HCT116 (cell line): ENCODE measurements at regions not wholly inside any gene's neighbourhood (a gene's known extent, or its start where the extent isn't known, plus 50 kb on each side); places are given as distances from the start of the nearest gene placed in this dataset.

Source experiments
- ATAC-seq: fragments of 200-7000 bp; cut with Tn5 transposase; 2 replicates; pipeline ENCODE4 v1.9.1; 2020; ENCODE audit warnings: mild to moderate bottlenecking, moderate library complexity
- BruUV-seq: library from RNA; stranded (reverse); fragments of 400-500 nt; replicated peaks from 2 replicates; lab custom pipeline; 2021; lab: Mats Ljungman, UMichigan
- CTCF ChIA-PET: fragments of 300-600 bp; sonication (Branson Sonifier 250); formaldehyde crosslinking; loops from one replicate; lab custom pipeline; 2021; ENCODE audit warnings: antibody characterized with exemption; lab: Charles Lee
- POLR2A ChIA-PET: fragments of 300-600, 350-600 bp; sonication (Branson Sonifier 250); formaldehyde crosslinking; loops from one replicate; lab custom pipeline; 2021; ENCODE audit warnings: antibody characterized with exemption; lab: Charles Lee
- RAD21 ChIA-PET, 2 experiments: fragments of 300-600 bp; sonication (Branson Sonifier 250); formaldehyde crosslinking; loops; one replicate each; lab custom pipeline; 2023; ENCODE audit warnings: low total read pairs in 2 of 2; ENCODE audit not compliant: uncharacterized antibody in 2 of 2, unreplicated experiment in 2 of 2, low non-redundant PET in 1 of 2; lab: Charles Lee
- DNase-seq: peaks from one replicate; pipeline ENCODE4 v3.0.0-alpha.2; 2010; ENCODE audit warnings: low read depth, low spot score
- H2AFZ ChIP-seq: fragments of 200-600 bp; shearing (Covaris generic), sonication (generic); 2 replicates; pipeline ENCODE4 v1.6.1; 2017; ENCODE audit warnings: low read depth, mixed run types, mixed read lengths, antibody characterized with exemption, low read length; ENCODE audit not compliant: poor library complexity, severe bottlenecking
- H3K27ac ChIP-seq: 2 replicates; pipeline ENCODE4 v1.5.1; 2012; ENCODE audit warnings: low read depth, low read length
- H3K27me3 ChIP-seq: fragments of 200-600 bp; sonication (generic); 2 replicates; pipeline ENCODE4 v1.6.1; 2016; ENCODE audit warnings: mixed run types, low read length, mixed read lengths; ENCODE audit not compliant: insufficient read depth
- H3K36me3 ChIP-seq, 2 experiments: fragments of 200-500 bp in 1 of 2; fragments of 200-600 bp in 1 of 2; sonication (Bioruptor generic) in 1 of 2; sonication (generic) in 1 of 2; 2 replicates each; pipeline versions ENCODE4 v1.5.1 to v1.6.1; 2014 to 2016; ENCODE audit warnings: low read length in 2 of 2, inconsistent platforms in 1 of 2, mixed read lengths in 1 of 2, mixed run types in 1 of 2; ENCODE audit not compliant: insufficient read depth in 2 of 2, control insufficient read depth in 1 of 2
- H3K4me1 ChIP-seq, 2 experiments: fragments of 200-600 bp in 1 of 2; sonication (generic) in 1 of 2; 2 replicates each; pipeline versions ENCODE4 v1.5.1 to v1.6.1; 2012 to 2017; ENCODE audit warnings: low read length in 2 of 2, inconsistent platforms in 1 of 2, mild to moderate bottlenecking in 1 of 2, mixed read lengths in 1 of 2, mixed run types in 1 of 2, moderate library complexity in 1 of 2; ENCODE audit not compliant: insufficient read depth in 2 of 2, control insufficient read depth in 1 of 2
- H3K4me2 ChIP-seq: fragments of 200-600 bp; sonication (generic); 2 replicates; pipeline ENCODE4 v1.6.1; 2017; ENCODE audit warnings: mixed run types, low read length, mixed read lengths
- H3K4me3 ChIP-seq, 2 experiments: fragments of 200-600 bp in 1 of 2; sonication (generic) in 1 of 2; replicated peaks in 1 of 2; 2 replicates each; pipeline ENCODE4 v1.5.1; 2011 to 2016; ENCODE audit warnings: low read length in 2 of 2, control low read depth in 1 of 2, low read depth in 1 of 2, mild to moderate bottlenecking in 1 of 2, mixed read lengths in 1 of 2, mixed run types in 1 of 2
- H3K79me2 ChIP-seq: fragments of 200-600 bp; sonication (generic); 2 replicates; pipeline ENCODE4 v1.6.1; 2017; ENCODE audit warnings: mild to moderate bottlenecking, mixed run types, low read length, moderate library complexity, mixed read lengths; ENCODE audit not compliant: insufficient read depth
- H3K9ac ChIP-seq: fragments of 200-600 bp; sonication (generic); 2 replicates; pipeline ENCODE4 v1.6.1; 2016; ENCODE audit warnings: low read length, mixed read lengths
- H3K9me2 ChIP-seq: fragments of 200-600 bp; sonication (generic), shearing (Covaris generic); 2 replicates; pipeline ENCODE4 v1.6.1; 2017; ENCODE audit warnings: mixed run types, mild to moderate bottlenecking, moderate library complexity; ENCODE audit not compliant: insufficient read depth
- H3K9me3 ChIP-seq, 2 experiments: fragments of 200-500 bp in 1 of 2; fragments of 200-600 bp in 1 of 2; sonication (Bioruptor generic) in 1 of 2; sonication (generic) in 1 of 2; 2 replicates each; pipeline ENCODE4 v1.6.1; 2014 to 2017; ENCODE audit warnings: low read length in 2 of 2, mixed read lengths in 2 of 2, inconsistent platforms in 1 of 2, low read depth in 1 of 2, mild to moderate bottlenecking in 1 of 2, mixed run types in 1 of 2, moderate library complexity in 1 of 2; ENCODE audit not compliant: control insufficient read depth in 1 of 2, insufficient read depth in 1 of 2
- H4K20me1 ChIP-seq: fragments of 200-600 bp; sonication (generic), shearing (Covaris generic); 2 replicates; pipeline ENCODE4 v1.6.1; 2017; ENCODE audit warnings: mixed run types, mild to moderate bottlenecking, moderate library complexity; ENCODE audit not compliant: insufficient read depth
- CBX3 ChIP-seq: IDR thresholded peaks from 2 replicates; pipeline ENCODE4 v1.6.1; 2012; ENCODE audit warnings: low read depth
- ELF1 ChIP-seq: IDR thresholded peaks from 2 replicates; pipeline ENCODE4 v1.6.1; 2012; ENCODE audit warnings: low read depth, borderline replicate concordance
- FOSL1 ChIP-seq: IDR thresholded peaks from 2 replicates; pipeline ENCODE4 v1.6.1; 2012; ENCODE audit warnings: low read depth
- POLR2A ChIP-seq: IDR thresholded peaks from 2 replicates; pipeline ENCODE4 v1.7.0; 2011; ENCODE audit warnings: borderline replicate concordance; ENCODE audit not compliant: insufficient read depth, insufficient read length; ENCODE audit errors: extremely low read depth
- RAD21 ChIP-seq: IDR thresholded peaks from 2 replicates; pipeline ENCODE4 v1.6.1; 2012; ENCODE audit warnings: low read depth, mild to moderate bottlenecking
- REST ChIP-seq: IDR thresholded peaks from 2 replicates; pipeline ENCODE4 v1.6.1; 2012; ENCODE audit warnings: low read depth
- SRF ChIP-seq: IDR thresholded peaks from 2 replicates; pipeline ENCODE4 v1.6.1; 2012; ENCODE audit warnings: low read depth
- TCF7L2 ChIP-seq: IDR thresholded peaks from 2 replicates; pipeline ENCODE4 v1.7.0; 2011; ENCODE audit warnings: borderline replicate concordance, inconsistent platforms; ENCODE audit not compliant: insufficient read depth, insufficient read length; ENCODE audit errors: extremely low read depth
- ZNF274 ChIP-seq: fragments of 200-500 bp; sonication (Bioruptor generic); IDR thresholded peaks from 2 replicates; pipeline ENCODE4 v1.6.1; 2014; ENCODE audit warnings: mild to moderate bottlenecking, low read depth, low read length, inconsistent platforms
- intact Hi-C: fragments of 100-400 bp; cut with micrococcal nuclease; formaldehyde crosslinking; loops from 2 replicates; pipeline ENCODE4 v1.10.0; 2022
- TF ChIP-seq, protein P1 (sequence below): IDR thresholded peaks from 2 replicates; pipeline ENCODE4 v1.6.1; 2012

- H3K4me2 ChIP-seq: no peak overlapping the region
- no peaks in the 10 kb centered on the region for H3K27me3 ChIP-seq
- no peak overlapping the region for H3K9ac ChIP-seq
- ATAC-seq (no peak), DNase-seq (no peak)
- no peaks in the 10 kb centered on the region for H3K36me3 ChIP-seq
- peaks cover 0 to 29% of the 10 kb centered on the region in 2 experiments; a peak in 2 of 4 replicates for H3K9me3 ChIP-seq
- intact Hi-C loops: no loop called here
- H3K9me2 ChIP-seq: no peaks in the 10 kb centered on the region
- no peak overlapping the region for H3K27ac ChIP-seq
- TF ChIP-seq TCF7L2 (no peak), CBX3 (no peak)
- ChIA-PET RAD21 (no interaction called here), POLR2A (no interaction called here), CTCF (no interaction called here)
- no peak overlapping the region for H3K4me3 ChIP-seq
- no peaks in the 10 kb centered on the region for H3K4me1 ChIP-seq
- no peaks in the 10 kb centered on the region for H4K20me1 ChIP-seq
- H2AFZ ChIP-seq: no peak overlapping the region
- no TSS peak for BruUV-seq
- H3K79me2 ChIP-seq: no peaks in the 10 kb centered on the region
These were observed 60.6 kb upstream of the GABRA2 start for GRCh38 chr4:46450556-46450955.

- Histone ChIP-seq H3K9ac (no peak overlapping the region), H4K20me1 (no peaks in the 10 kb centered on the region), H3K9me2 (no peaks in the 10 kb centered on the region), H2AFZ (no peak overlapping the region), H3K4me3 (no peak overlapping the region), H3K4me2 (no peak overlapping the region), H3K27ac (no peak overlapping the region), H3K9me3 (peaks cover 0 to 23% of the 10 kb centered on the region in 2 experiments; a peak in 2 of 4 replicates), H3K27me3 (no peaks in the 10 kb centered on the region), H3K4me1 (no peaks in the 10 kb centered on the region), H3K79me2 (no peaks in the 10 kb centered on the region), H3K36me3 (no peaks in the 10 kb centered on the region)
- intact Hi-C loops: no loop called here
- CTCF ChIA-PET: no interaction called here
- RAD21 ChIA-PET: no interaction called here
- BruUV-seq: no TSS peak
- POLR2A ChIA-PET: no interaction called here
- ATAC-seq: no peak
- no peak for DNase-seq
- TF ChIP-seq REST (no peak), RAD21 (no peak), ELF1 (no peak), SRF (no peak), FOSL1 (no peak), POLR2A (no peak), ZNF274 (no peak)
- TF ChIP-seq, protein P1, sequence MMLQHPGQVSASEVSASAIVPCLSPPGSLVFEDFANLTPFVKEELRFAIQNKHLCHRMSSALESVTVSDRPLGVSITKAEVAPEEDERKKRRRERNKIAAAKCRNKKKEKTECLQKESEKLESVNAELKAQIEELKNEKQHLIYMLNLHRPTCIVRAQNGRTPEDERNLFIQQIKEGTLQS: no peak
These were observed 55.9 kb upstream of the GABRA2 start for GRCh38 chr4:46445710-46446314.
